Choroid plexus epithelial cell (primary cell): ENCODE measurements at regions not wholly inside any gene's neighbourhood (a gene's known extent, or its start where the extent isn't known, plus 50 kb on each side); places are given as distances from the start of the nearest gene placed in this dataset.

Experiments used
- DNase-seq: peaks from one replicate; pipeline ENCODE4 v3.0.0-alpha.2; 2010; ENCODE audit warnings: low read depth
- H3K4me3 ChIP-seq: 2 replicates; pipeline ENCODE4 v1.5.1; 2011; ENCODE audit warnings: low read depth, mild to moderate bottlenecking, control low read depth, low read length, moderate library complexity
- TF ChIP-seq, protein P1 (sequence below): conservative IDR thresholded peaks from 2 replicates; pipeline ENCODE4 v1.5.1; 2011; ENCODE audit warnings: low read depth, mild to moderate bottlenecking, control low read depth, inconsistent platforms, low read length, moderate library complexity

DNA sequence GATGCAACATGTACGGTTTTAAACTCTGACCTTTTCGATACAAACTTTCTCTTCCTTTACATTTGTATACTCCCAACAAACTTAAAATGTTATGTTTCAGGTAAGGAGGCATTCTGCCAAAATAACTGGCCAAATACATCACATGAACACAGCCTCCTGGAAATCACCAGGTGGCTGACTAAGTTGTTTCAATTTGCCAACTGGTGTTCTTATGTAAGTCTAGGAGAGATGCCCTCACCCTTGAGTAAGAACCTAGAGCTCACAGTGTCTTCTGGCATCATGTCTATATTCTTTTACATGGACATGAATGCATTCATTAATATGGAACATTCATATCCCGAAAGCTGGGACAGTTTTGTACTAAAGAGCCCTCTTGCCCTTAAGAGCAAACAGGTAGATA, 341.1 kb upstream of the NR2F2 start:
- DNase-seq, result no peak
- H3K4me3 ChIP-seq, result no peak overlapping the region
- TF ChIP-seq, protein P1, sequence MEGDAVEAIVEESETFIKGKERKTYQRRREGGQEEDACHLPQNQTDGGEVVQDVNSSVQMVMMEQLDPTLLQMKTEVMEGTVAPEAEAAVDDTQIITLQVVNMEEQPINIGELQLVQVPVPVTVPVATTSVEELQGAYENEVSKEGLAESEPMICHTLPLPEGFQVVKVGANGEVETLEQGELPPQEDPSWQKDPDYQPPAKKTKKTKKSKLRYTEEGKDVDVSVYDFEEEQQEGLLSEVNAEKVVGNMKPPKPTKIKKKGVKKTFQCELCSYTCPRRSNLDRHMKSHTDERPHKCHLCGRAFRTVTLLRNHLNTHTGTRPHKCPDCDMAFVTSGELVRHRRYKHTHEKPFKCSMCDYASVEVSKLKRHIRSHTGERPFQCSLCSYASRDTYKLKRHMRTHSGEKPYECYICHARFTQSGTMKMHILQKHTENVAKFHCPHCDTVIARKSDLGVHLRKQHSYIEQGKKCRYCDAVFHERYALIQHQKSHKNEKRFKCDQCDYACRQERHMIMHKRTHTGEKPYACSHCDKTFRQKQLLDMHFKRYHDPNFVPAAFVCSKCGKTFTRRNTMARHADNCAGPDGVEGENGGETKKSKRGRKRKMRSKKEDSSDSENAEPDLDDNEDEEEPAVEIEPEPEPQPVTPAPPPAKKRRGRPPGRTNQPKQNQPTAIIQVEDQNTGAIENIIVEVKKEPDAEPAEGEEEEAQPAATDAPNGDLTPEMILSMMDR, result no peak

DNA sequence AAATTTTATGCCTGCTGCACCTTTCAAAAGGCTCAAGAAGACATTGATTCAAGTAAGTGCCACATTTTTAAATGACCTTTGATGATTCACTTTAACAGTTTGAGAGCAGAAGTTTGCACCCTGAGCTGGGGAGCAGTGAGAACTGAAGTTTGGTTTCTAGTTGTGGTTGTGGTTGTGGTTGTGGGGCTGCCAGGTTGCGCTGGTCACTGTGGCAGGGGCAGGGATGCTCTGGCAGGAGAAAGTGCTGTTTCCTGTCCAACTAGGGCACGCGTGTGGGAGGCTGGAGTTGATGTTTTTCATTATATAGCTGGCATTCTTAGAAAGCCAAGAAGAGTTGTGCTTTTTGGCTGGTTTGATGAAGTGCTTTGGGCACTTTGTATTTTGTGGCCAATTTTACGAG, 339.7 kb upstream of the NR2F2 start:
- no peak for DNase-seq
- no peak overlapping the region for H3K4me3 ChIP-seq
- TF ChIP-seq, protein P1, result no peak

DNA sequence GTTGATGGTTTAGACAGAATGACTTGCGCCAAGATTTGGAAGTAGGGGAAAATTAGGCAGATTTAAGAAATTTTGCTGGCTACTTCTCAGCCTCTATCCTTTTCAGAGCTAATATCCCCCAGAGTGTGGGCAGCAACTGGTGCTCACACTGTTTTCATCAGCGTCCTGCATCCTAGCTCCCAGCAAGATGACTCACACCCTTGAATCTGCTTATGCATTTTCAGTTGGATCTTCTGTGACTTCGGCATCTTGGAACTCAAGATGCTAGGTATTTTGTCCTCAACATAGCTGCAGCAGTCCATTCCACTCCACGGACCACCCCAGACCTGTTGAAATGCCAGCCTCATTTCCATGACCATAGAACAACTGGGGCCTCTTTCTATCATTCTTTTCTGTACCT, 336.1 kb upstream of the NR2F2 start:
- no peak overlapping the region for H3K4me3 ChIP-seq
- peak; percentile 58 for DNase-seq
- TF ChIP-seq, protein P1, result no peak

DNA sequence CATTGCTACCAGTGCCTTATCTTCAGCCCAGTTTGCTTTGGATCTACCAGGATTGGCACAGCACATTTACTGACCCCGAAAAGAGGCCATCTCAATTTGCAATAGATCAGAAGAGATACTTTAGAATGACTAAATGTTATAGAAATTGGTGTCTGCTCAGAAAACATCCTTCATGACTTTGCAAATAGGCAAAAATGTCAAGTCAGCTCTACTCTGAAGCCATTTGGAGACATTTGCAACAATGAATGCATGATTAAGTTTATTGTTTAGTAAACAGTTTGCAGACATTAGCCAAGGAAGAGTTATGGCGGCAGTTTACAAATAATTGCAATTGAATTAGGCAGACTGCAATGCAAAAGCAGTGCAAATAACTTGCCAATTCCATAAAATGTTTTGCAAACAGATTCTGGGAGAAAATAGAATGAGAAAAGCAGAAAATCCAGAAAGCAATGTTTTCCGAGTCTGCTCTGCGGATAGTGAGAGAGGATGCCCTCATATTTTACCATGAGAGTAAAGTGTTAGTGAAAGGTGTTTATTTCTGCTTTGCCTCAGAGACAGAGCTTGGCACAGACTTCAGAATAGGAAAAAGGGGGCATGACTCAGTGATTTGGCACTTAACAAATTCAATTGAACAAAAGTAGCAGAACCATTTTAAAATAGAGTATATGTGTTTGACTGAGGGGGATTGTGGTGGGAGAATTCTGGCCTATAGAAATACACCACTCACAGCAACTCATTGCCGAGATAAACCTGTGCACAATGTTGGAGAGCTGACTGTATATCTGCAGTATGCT, 334.9 kb upstream of the NR2F2 start:
- no peak for DNase-seq
- TF ChIP-seq, protein P1, result no peak
- no peak overlapping the region for H3K4me3 ChIP-seq

DNA sequence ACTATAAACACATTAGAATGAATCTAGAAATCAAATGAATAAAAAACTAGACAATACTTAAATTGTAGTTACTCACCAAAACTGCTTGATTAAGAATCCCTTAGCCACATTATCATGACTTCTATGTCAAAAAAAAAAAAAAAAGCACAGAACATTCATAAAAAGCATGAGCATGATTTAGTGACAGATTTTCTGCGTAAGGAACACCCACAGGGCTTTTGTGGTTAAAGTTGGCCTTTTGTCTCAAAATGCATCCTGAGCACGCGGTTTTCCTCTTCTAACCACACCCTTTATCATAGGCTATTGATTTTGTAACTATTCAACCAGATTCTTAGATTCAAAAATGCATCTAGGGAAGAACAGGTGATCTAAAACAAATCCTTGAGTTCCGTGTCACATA, 334.0 kb upstream of the NR2F2 start:
- DNase-seq, result no peak
- TF ChIP-seq, protein P1, result no peak
- no peak overlapping the region for H3K4me3 ChIP-seq

DNA sequence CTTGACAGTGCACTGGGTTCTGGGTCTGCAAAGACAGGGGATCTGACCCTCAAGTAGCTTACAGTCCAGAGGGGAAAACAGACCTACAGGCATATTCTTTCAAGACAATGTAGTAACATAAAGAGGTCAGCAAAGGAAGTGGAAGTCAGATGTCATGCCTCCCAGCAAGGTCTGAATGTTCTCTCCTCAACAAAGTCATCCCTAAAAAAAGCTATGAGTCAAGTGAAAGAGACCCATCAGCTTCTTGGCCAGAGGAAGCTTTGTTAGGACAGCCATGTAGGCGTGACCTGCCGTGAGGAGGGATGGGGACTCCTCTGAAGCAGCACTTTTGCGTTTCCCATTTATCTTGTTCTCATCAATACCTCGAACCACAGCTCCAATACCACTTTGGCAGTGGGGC, 331.6 kb upstream of the NR2F2 start:
- TF ChIP-seq, protein P1, result no peak
- no peak for DNase-seq
- H3K4me3 ChIP-seq, result no peak overlapping the region
